DND-41 (cell line): ENCODE measurements at regions not wholly inside any gene's neighbourhood (a gene's known extent, or its start where the extent isn't known, plus 50 kb on each side); places are given as distances from the start of the nearest gene placed in this dataset.
A peak's percentile ranks its signal among the peaks of the same experiment; 100 is the strongest.

Experiments
- ATAC-seq: fragments of 200-7000 bp; cut with Tn5 transposase; 3 replicates; pipeline ENCODE4 v1.9.1; 2021; ENCODE audit warnings: low read depth; ENCODE audit not compliant: insufficient read depth
- DNase-seq: peaks from one replicate; pipeline ENCODE4 v3.0.0-alpha.2; 2020
- H2AFZ ChIP-seq: 2 replicates; pipeline ENCODE4 v1.6.0; 2012; ENCODE audit warnings: low read depth, low read length
- H3K27ac ChIP-seq: 2 replicates; pipeline ENCODE4 v1.5.1; 2012; ENCODE audit warnings: low read length, inconsistent platforms
- H3K27me3 ChIP-seq: fragments of 200-600 bp; sonication (generic); 2 replicates; pipeline ENCODE4 v1.6.0; 2012; ENCODE audit warnings: low read length, mild to moderate bottlenecking, inconsistent platforms; ENCODE audit not compliant: insufficient read depth, poor library complexity
- H3K36me3 ChIP-seq: 2 replicates; pipeline ENCODE4 v1.5.1; 2012; ENCODE audit warnings: low read length, inconsistent platforms; ENCODE audit not compliant: insufficient read depth
- H3K4me1 ChIP-seq: 2 replicates; pipeline ENCODE4 v1.5.1; 2012; ENCODE audit warnings: mild to moderate bottlenecking, low read length; ENCODE audit not compliant: insufficient read depth
- H3K4me2 ChIP-seq: 2 replicates; pipeline ENCODE4 v1.6.0; 2012; ENCODE audit warnings: mild to moderate bottlenecking, moderate library complexity, low read length, inconsistent platforms; ENCODE audit not compliant: insufficient read depth
- H3K4me3 ChIP-seq, 2 experiments: fragments of 200-600 bp in 1 of 2; shearing (Covaris generic) in 1 of 2; 2 replicates each; pipeline ENCODE4 v1.5.1; 2012 to 2016; ENCODE audit warnings: inconsistent platforms in 2 of 2, low read length in 2 of 2, mild to moderate bottlenecking in 2 of 2, low read depth in 1 of 2, moderate library complexity in 1 of 2
- H3K79me2 ChIP-seq: 2 replicates; pipeline ENCODE4 v1.6.0; 2012; ENCODE audit warnings: low read length, inconsistent platforms; ENCODE audit not compliant: insufficient read depth
- H3K9ac ChIP-seq: 2 replicates; pipeline ENCODE4 v1.6.0; 2012; ENCODE audit warnings: low read depth, mild to moderate bottlenecking, inconsistent platforms, low read length, moderate library complexity
- H3K9me3 ChIP-seq: 2 replicates; pipeline ENCODE4 v1.5.1; 2012; ENCODE audit warnings: low read length, moderate library complexity, mild to moderate bottlenecking, inconsistent platforms; ENCODE audit not compliant: insufficient read depth, severe bottlenecking
- H4K20me1 ChIP-seq: 2 replicates; pipeline ENCODE4 v1.6.0; 2012; ENCODE audit warnings: low read length; ENCODE audit not compliant: insufficient read depth
- EZH2 ChIP-seq: IDR thresholded peaks from 3 replicates; pipeline ENCODE4 v1.6.1; 2012; ENCODE audit warnings: borderline replicate concordance, low read depth, mild to moderate bottlenecking, moderate library complexity, low read length, inconsistent platforms; ENCODE audit not compliant: severe bottlenecking
- TF ChIP-seq, protein P1 (sequence below): IDR thresholded peaks from 2 replicates; pipeline ENCODE4 v1.5.1; 2012; ENCODE audit warnings: borderline replicate concordance, low read length, moderate library complexity, mild to moderate bottlenecking; ENCODE audit not compliant: poor library complexity, severe bottlenecking; ENCODE audit errors: extremely low read depth

DNA sequence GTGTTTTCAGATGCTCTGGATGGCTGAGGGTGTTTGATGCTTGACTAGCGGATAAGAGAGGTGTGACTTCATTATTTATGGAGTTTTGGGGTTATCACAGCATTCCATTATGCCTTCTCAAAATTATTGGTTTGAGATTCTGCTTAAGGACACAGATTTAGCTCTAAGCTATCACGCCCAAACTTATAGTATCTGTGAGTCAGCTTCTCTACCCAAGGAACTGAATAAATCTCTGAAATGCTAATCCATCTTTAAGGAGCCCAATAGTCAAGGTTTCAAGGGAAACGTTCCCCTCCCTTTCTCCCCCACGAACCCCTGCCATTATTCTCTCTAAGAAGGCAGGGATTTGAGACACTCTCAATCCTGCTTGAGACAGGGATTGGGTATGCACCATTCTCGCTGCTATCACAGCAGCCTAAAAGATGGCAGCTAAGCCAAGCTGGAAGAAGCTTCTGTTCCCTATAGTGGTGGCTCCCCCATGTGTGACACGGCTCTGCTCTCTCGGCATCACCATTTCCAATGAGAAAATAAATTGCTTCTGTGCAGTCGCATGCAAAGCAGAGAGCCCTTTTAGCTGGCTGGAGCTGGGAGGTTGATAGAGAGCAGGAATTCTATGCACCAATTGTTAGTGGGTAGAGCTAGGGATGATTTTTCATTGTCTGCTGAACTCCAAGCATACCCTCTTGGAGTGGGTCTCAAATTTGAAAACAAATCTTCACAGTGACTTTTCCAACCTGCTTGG is 151.1 kb downstream of the IL20RB start:
- no peak overlapping the region for H2AFZ ChIP-seq
- no peaks in the 10 kb centered on the region for H3K36me3 ChIP-seq
- no peak overlapping the region for H3K9ac ChIP-seq
- H3K27me3 ChIP-seq, result peaks cover 33% of the 10 kb centered on the region
- no peaks in the 10 kb centered on the region for H3K9me3 ChIP-seq
- no peak overlapping the region for H3K4me2 ChIP-seq
- no peak overlapping the region for H3K27ac ChIP-seq
- H3K4me1 ChIP-seq, result no peaks in the 10 kb centered on the region
- no peaks in the 10 kb centered on the region for H3K79me2 ChIP-seq
- H3K4me3 ChIP-seq, result no peak overlapping the region
- no peak for DNase-seq
- no peaks in the 10 kb centered on the region for H4K20me1 ChIP-seq
- no peak for ATAC-seq
- TF ChIP-seq, protein P1, sequence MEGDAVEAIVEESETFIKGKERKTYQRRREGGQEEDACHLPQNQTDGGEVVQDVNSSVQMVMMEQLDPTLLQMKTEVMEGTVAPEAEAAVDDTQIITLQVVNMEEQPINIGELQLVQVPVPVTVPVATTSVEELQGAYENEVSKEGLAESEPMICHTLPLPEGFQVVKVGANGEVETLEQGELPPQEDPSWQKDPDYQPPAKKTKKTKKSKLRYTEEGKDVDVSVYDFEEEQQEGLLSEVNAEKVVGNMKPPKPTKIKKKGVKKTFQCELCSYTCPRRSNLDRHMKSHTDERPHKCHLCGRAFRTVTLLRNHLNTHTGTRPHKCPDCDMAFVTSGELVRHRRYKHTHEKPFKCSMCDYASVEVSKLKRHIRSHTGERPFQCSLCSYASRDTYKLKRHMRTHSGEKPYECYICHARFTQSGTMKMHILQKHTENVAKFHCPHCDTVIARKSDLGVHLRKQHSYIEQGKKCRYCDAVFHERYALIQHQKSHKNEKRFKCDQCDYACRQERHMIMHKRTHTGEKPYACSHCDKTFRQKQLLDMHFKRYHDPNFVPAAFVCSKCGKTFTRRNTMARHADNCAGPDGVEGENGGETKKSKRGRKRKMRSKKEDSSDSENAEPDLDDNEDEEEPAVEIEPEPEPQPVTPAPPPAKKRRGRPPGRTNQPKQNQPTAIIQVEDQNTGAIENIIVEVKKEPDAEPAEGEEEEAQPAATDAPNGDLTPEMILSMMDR, result no peak
- no peak for TF ChIP-seq EZH2

DNA sequence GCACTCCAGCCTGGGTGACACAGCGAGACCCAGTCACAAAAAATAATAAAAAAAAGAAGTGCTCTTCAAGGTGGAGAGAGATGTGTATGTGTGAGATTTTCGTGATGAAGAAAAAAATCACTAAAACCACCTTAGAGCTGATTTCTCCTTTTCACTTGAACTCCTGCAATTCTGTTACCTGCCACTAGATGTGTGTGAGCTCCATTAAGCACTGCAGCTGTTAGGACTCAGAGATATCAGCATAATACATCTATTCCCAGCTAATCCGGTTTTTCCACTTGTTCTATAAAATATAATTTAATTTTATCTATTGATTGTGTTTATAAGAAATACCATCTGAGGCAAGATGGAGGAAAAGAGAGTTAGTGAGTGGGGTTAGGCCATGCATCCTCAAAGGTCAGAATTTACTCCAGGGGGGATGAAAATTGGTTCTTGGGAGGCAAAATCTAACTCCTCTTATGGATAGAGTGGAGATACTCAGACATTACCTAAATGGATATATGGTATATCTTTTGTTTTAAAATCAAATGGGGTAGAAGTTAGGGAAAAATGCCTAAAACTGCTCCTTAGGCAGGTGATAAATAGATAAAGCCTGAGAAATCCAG is 152.7 kb downstream of the IL20RB start:
- Histone ChIP-seq H3K9me3 (no peaks in the 10 kb centered on the region), H3K36me3 (no peaks in the 10 kb centered on the region), H3K4me3 (no peak overlapping the region), H3K4me2 (no peak overlapping the region), H3K79me2 (no peaks in the 10 kb centered on the region), H4K20me1 (no peaks in the 10 kb centered on the region), H2AFZ (no peak overlapping the region), H3K27ac (no peak overlapping the region), H3K4me1 (no peaks in the 10 kb centered on the region), H3K9ac (no peak overlapping the region), H3K27me3 (peaks cover 32% of the 10 kb centered on the region)
- TF ChIP-seq EZH2, result no peak
- TF ChIP-seq, protein P1, result peak; percentile 74
- ATAC-seq (peak; percentile 69; the same call in 2 of the 3 replicates), DNase-seq (peak; percentile 14)

DNA sequence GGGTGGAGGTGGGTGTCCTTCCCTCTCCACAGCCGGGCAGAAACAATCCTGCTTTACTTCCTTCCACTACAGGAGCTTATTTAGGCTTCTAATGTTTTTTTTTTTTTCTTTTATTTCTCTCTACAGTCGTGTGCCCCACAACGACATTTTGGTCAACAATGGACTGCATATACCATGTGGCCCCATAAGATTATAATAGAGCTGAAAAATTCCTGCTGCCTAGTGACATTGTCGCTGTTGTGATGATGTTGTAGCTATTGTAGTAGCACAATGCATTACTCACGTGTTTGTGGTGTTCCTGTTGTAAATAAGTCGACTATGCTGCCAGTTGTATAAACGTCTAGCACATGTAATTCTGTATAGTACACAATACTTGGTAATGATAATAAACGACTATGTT is 153.7 kb downstream of the IL20RB start:
- H3K27me3 ChIP-seq, result peaks cover 30% of the 10 kb centered on the region
- no peak overlapping the region for H2AFZ ChIP-seq
- no peaks in the 10 kb centered on the region for H4K20me1 ChIP-seq
- no peak overlapping the region for H3K4me3 ChIP-seq
- no peaks in the 10 kb centered on the region for H3K36me3 ChIP-seq
- H3K27ac ChIP-seq, result no peak overlapping the region
- no peak overlapping the region for H3K9ac ChIP-seq
- H3K4me1 ChIP-seq, result no peaks in the 10 kb centered on the region
- H3K79me2 ChIP-seq, result no peaks in the 10 kb centered on the region
- TF ChIP-seq, protein P1, result no peak
- TF ChIP-seq EZH2, result no peak
- H3K4me2 ChIP-seq, result no peak overlapping the region
- no peak for DNase-seq
- H3K9me3 ChIP-seq, result no peaks in the 10 kb centered on the region
- no peak for ATAC-seq
